Muscle layer of colon (tissue), 2 donors: ENCODE measurements at regions not wholly inside any gene's neighbourhood (a gene's known extent, or its start where the extent isn't known, plus 50 kb on each side); places are given as distances from the start of the nearest gene placed in this dataset.
"Not testable (repeated sequence)": the region's sequence is repeated elsewhere in the genome, so short reads cannot be mapped to it uniquely, and the experiment has no call there.

Experiments used
- H3K27ac ChIP-seq: one replicate; pipeline ENCODE4 v1.7.0; 2013; ENCODE audit warnings: low read depth, mild to moderate bottlenecking, low read length, moderate library complexity
- H3K27me3 ChIP-seq, 2 donors: one replicate each; pipeline ENCODE4 v1.7.0; 2013; ENCODE audit warnings: low read length in 2 of 2, mild to moderate bottlenecking in 2 of 2; ENCODE audit not compliant: insufficient read depth in 2 of 2, control insufficient read depth in 1 of 2
- H3K36me3 ChIP-seq: one replicate; pipeline ENCODE4 v1.7.0; 2013; ENCODE audit warnings: mild to moderate bottlenecking, low read length; ENCODE audit not compliant: insufficient read depth
- H3K4me1 ChIP-seq: one replicate; pipeline ENCODE4 v1.7.0; 2013; ENCODE audit warnings: mild to moderate bottlenecking, low read length; ENCODE audit not compliant: insufficient read depth
- H3K4me3 ChIP-seq, 2 donors: one replicate each; pipeline ENCODE4 v1.7.0; 2013; ENCODE audit warnings: low read length in 2 of 2, low read depth in 1 of 2, mild to moderate bottlenecking in 1 of 2, moderate library complexity in 1 of 2
- H3K9ac ChIP-seq: one replicate; pipeline ENCODE4 v1.7.0; 2013; ENCODE audit warnings: low read length
- H3K9me3 ChIP-seq: one replicate; pipeline ENCODE4 v1.7.0; 2013; ENCODE audit warnings: mild to moderate bottlenecking, low read length
- donor health status: abdominal sarcoma.
- donor health status: Adenocarcinoma of cecum.

GRCh38 chr15:98532063-98532462, 116.3 kb upstream of the IGF1R start:
- Histone ChIP-seq H3K9ac (no peak overlapping the region), H3K4me3 (no peak overlapping the region), H3K36me3 (no peaks in the 10 kb centered on the region), H3K9me3 (no peaks in the 10 kb centered on the region), H3K27me3 (no peaks in the 10 kb centered on the region), H3K27ac (no peak overlapping the region), H3K4me1 (no peaks in the 10 kb centered on the region)

GRCh38 chr15:98536976-98537375, 111.4 kb upstream of the IGF1R start:
- no peaks in the 10 kb centered on the region for H3K4me1 ChIP-seq
- H3K27ac ChIP-seq: no peak overlapping the region
- H3K9me3 ChIP-seq: no peaks in the 10 kb centered on the region
- H3K9ac ChIP-seq: no peak overlapping the region
- H3K4me3 ChIP-seq: no peak overlapping the region
- no peaks in the 10 kb centered on the region for H3K36me3 ChIP-seq
- H3K27me3 ChIP-seq: no peaks in the 10 kb centered on the region

GRCh38 chr15:98537516-98538060, 110.8 kb upstream of the IGF1R start:
- H3K9me3 ChIP-seq: no peaks in the 10 kb centered on the region
- no peak overlapping the region for H3K9ac ChIP-seq
- H3K27ac ChIP-seq: no peak overlapping the region
- no peaks in the 10 kb centered on the region for H3K27me3 ChIP-seq
- H3K4me3 ChIP-seq: no peak overlapping the region
- H3K4me1 ChIP-seq: no peaks in the 10 kb centered on the region
- no peaks in the 10 kb centered on the region for H3K36me3 ChIP-seq

GRCh38 chr15:98541519-98541918, 106.8 kb upstream of the IGF1R start:
- H3K9ac ChIP-seq: no peak overlapping the region
- no peak overlapping the region for H3K27ac ChIP-seq
- H3K9me3 ChIP-seq: no peaks in the 10 kb centered on the region
- no peaks in the 10 kb centered on the region for H3K27me3 ChIP-seq
- no peak overlapping the region for H3K4me3 ChIP-seq
- no peaks in the 10 kb centered on the region for H3K4me1 ChIP-seq
- H3K36me3 ChIP-seq: no peaks in the 10 kb centered on the region

GRCh38 chr15:98543237-98543636, 105.1 kb upstream of the IGF1R start:
- Histone ChIP-seq H3K9me3 (no peaks in the 10 kb centered on the region), H3K4me3 (no peak overlapping the region), H3K27ac (no peak overlapping the region), H3K4me1 (peaks cover 12% of the 10 kb centered on the region), H3K27me3 (no peaks in the 10 kb centered on the region), H3K9ac (no peak overlapping the region), H3K36me3 (no peaks in the 10 kb centered on the region)

GRCh38 chr15:98546329-98546728, 102.0 kb upstream of the IGF1R start:
- no peaks in the 10 kb centered on the region for H3K27me3 ChIP-seq
- no peak overlapping the region for H3K27ac ChIP-seq

GRCh38 chr15:98547275-98547674, 101.1 kb upstream of the IGF1R start:
- H3K9ac ChIP-seq: no peak overlapping the region
- H3K27ac ChIP-seq: peak overlapping the region; percentile 88
- H3K9me3 ChIP-seq: no peaks in the 10 kb centered on the region
- no peaks in the 10 kb centered on the region for H3K27me3 ChIP-seq
- H3K36me3 ChIP-seq: no peaks in the 10 kb centered on the region
- H3K4me1 ChIP-seq: peaks cover 18% of the 10 kb centered on the region
- H3K4me3 ChIP-seq: peak overlapping the region; percentile 69 to 88

More at GRCh38 chr15:98546329-98546728, 102.0 kb upstream of the IGF1R start:
- Histone ChIP-seq H3K4me3 (no peak overlapping the region), H3K4me1 (peaks cover 18% of the 10 kb centered on the region), H3K9ac (no peak overlapping the region), H3K36me3 (no peaks in the 10 kb centered on the region), H3K9me3 (no peaks in the 10 kb centered on the region)

GRCh38 chr15:98547741-98548138, 100.6 kb upstream of the IGF1R start:
- H3K27me3 ChIP-seq: no peaks in the 10 kb centered on the region
- no peaks in the 10 kb centered on the region for H3K36me3 ChIP-seq
- peak overlapping the region; percentile 88 for H3K27ac ChIP-seq
- H3K9ac ChIP-seq: peak overlapping the region; percentile 31
- peaks cover 18% of the 10 kb centered on the region for H3K4me1 ChIP-seq
- H3K9me3 ChIP-seq: no peaks in the 10 kb centered on the region
- peak overlapping the region; percentile 69 to 88 for H3K4me3 ChIP-seq

GRCh38 chr15:98548139-98548971, 100.0 kb upstream of the IGF1R start:
- Histone ChIP-seq H3K27me3 (no peaks in the 10 kb centered on the region), H3K36me3 (no peaks in the 10 kb centered on the region), H3K4me3 (peak overlapping the region; percentile 69 to 88), H3K9ac (peak overlapping the region; percentile 31), H3K4me1 (peaks cover 18% of the 10 kb centered on the region), H3K9me3 (no peaks in the 10 kb centered on the region), H3K27ac (peak overlapping the region; percentile 88)

- Histone ChIP-seq H3K27me3 (no peaks in the 10 kb centered on the region), H3K36me3 (no peaks in the 10 kb centered on the region), H3K4me3 (peak overlapping the region; percentile 42 to 69), H3K27ac (peak overlapping the region; percentile 88), H3K9ac (peak overlapping the region; percentile 31), H3K4me1 (peaks cover 18% of the 10 kb centered on the region), H3K9me3 (no peaks in the 10 kb centered on the region)
Measured at GRCh38 chr15:98549003-98549402, 99.3 kb upstream of the IGF1R start.

GRCh38 chr15:98549741-98550140, 98.6 kb upstream of the IGF1R start:
- H3K4me3 ChIP-seq: no peak overlapping the region
- no peaks in the 10 kb centered on the region for H3K27me3 ChIP-seq
- H3K36me3 ChIP-seq: no peaks in the 10 kb centered on the region
- H3K9ac ChIP-seq: no peak overlapping the region
- H3K4me1 ChIP-seq: peaks cover 18% of the 10 kb centered on the region
- H3K9me3 ChIP-seq: no peaks in the 10 kb centered on the region
- H3K27ac ChIP-seq: no peak overlapping the region

- H3K9me3 ChIP-seq, H3K27me3 ChIP-seq, H3K36me3 ChIP-seq, H3K9ac ChIP-seq, H3K4me3 ChIP-seq, H3K27ac ChIP-seq: not testable (repeated sequence)
- peaks cover 18% of the 10 kb centered on the region for H3K4me1 ChIP-seq
Measured at GRCh38 chr15:98550363-98550762, 98.0 kb upstream of the IGF1R start.
